ENCODE measurements at regions not wholly inside any gene's neighbourhood (a gene's known extent, or its start where the extent isn't known, plus 50 kb on each side); places are given as distances from the start of the nearest gene placed in this dataset.

GRCh38 chr6:56753811-56754210 is 111.1 kb upstream of the DST start:
- no peak for TF ChIP-seq HDAC2 (IDR thresholded peaks at IDR 0.05)
- no peak for TF ChIP-seq CTCF (IDR thresholded peaks at IDR 0.05 in 2 of 3, conservative IDR thresholded peaks at IDR 0.05 in 1 of 3; ENCODE audit: control insufficient read depth in 2 of 3, extremely low read depth in 1 of 3, insufficient read depth in 1 of 3, low read depth in 3 of 3, low read length in 3 of 3)
- no peak for TF ChIP-seq FOXM1 (IDR thresholded peaks at IDR 0.05; ENCODE audit: low read depth, low read length)
- TF ChIP-seq ZSCAN29 (IDR thresholded peaks at IDR 0.05), result no peak
- TF ChIP-seq MTA2 (IDR thresholded peaks at IDR 0.05; ENCODE audit: low read depth), result no peak
- no peak for TF ChIP-seq RCOR1 (conservative IDR thresholded peaks at IDR 0.05; ENCODE audit: low read depth, low read length)
- no peak for TF ChIP-seq RAD21 (IDR thresholded peaks at IDR 0.05; ENCODE audit: insufficient read depth, low read depth, low read length)
- TF ChIP-seq REST (IDR thresholded peaks at IDR 0.05; ENCODE audit: low read depth, low read length), result no peak
- TF ChIP-seq EP300 (IDR thresholded peaks at IDR 0.05; ENCODE audit: borderline replicate concordance in 1 of 2, control insufficient read depth in 1 of 2, low read depth in 2 of 2, low read length in 2 of 2), result no peak
- no peak for TF ChIP-seq BRCA1 (IDR thresholded peaks at IDR 0.05; ENCODE audit: low read depth, low read length)
